Fibroblast of villous mesenchyme (primary cell): ENCODE measurements at regions not wholly inside any gene's neighbourhood (a gene's known extent, or its start where the extent isn't known, plus 50 kb on each side); places are given as distances from the start of the nearest gene placed in this dataset.

Experiments
- DNase-seq: peaks from one replicate; pipeline ENCODE4 v3.0.0-alpha.2; 2010; ENCODE audit warnings: low read depth
- H3K4me3 ChIP-seq: 2 replicates; pipeline ENCODE4 v1.5.1; 2011; ENCODE audit warnings: low read depth, mild to moderate bottlenecking, low read length
- TF ChIP-seq, protein P1 (sequence below): IDR thresholded peaks from 2 replicates; pipeline ENCODE4 v1.5.1; 2012; ENCODE audit warnings: low read depth, mild to moderate bottlenecking, low read length; ENCODE audit not compliant: insufficient read depth

DNA sequence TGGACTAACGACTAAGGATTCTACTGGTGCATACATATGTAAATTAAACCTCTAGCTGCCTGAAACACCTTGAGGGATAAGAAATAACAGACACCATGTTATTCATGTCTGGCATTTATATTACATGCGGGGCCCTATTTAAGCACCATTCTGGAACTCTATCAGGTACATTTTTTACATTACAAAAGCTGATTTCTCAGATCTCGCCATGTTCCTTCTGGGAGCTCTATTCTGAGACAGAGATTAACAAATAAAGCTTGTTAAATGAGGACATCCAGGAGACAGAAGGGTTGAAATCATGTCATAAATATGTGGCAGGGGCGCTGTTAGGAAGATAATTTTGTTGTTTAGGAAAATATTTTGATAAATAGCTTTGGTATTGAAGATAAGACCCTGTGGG lies 93.4 kb upstream of the SLIT3 start:
- no peak for DNase-seq
- TF ChIP-seq, protein P1, sequence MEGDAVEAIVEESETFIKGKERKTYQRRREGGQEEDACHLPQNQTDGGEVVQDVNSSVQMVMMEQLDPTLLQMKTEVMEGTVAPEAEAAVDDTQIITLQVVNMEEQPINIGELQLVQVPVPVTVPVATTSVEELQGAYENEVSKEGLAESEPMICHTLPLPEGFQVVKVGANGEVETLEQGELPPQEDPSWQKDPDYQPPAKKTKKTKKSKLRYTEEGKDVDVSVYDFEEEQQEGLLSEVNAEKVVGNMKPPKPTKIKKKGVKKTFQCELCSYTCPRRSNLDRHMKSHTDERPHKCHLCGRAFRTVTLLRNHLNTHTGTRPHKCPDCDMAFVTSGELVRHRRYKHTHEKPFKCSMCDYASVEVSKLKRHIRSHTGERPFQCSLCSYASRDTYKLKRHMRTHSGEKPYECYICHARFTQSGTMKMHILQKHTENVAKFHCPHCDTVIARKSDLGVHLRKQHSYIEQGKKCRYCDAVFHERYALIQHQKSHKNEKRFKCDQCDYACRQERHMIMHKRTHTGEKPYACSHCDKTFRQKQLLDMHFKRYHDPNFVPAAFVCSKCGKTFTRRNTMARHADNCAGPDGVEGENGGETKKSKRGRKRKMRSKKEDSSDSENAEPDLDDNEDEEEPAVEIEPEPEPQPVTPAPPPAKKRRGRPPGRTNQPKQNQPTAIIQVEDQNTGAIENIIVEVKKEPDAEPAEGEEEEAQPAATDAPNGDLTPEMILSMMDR: no peak
- H3K4me3 ChIP-seq: no peak overlapping the region

DNA sequence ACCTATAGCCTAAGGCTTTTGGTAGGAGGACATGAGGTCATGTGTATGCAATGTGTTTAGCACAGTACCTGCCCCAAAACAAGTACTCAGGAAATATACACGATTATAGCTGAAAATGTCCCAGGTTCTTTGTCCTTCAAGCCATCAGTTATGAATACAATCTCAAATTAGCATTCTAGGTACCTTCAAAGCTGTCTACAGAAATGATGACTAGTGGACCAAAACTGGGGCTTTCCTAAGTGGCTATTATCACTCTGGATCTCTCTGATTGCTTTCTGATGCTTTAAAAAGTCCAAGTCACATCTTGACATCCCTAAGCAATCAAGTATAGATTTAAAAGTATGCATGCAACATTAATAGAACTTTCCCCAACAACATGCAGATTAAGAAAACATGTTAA lies 93.0 kb upstream of the SLIT3 start:
- TF ChIP-seq, protein P1: no peak
- no peak overlapping the region for H3K4me3 ChIP-seq
- no peak for DNase-seq

DNA sequence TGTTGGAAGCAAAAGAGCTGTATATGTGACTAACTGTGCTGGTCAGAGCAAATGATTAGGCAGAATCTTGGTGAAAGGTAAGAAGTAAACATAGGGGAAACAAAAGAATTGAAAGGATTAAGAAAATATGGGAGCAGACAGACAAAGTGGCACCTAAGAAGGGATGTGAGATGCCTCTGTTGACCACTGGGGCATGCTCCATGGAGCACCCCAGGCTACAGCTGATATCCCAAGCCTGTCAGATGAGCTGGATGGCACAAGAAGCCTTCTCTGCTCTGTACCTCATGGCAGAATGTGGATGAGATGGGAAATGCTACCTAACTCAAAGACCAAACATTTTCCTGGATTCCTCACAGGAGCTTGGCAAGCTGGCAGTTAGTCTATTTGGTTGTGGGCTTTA lies 89.3 kb upstream of the SLIT3 start:
- H3K4me3 ChIP-seq: no peak overlapping the region
- TF ChIP-seq, protein P1: no peak
- DNase-seq: no peak

DNA sequence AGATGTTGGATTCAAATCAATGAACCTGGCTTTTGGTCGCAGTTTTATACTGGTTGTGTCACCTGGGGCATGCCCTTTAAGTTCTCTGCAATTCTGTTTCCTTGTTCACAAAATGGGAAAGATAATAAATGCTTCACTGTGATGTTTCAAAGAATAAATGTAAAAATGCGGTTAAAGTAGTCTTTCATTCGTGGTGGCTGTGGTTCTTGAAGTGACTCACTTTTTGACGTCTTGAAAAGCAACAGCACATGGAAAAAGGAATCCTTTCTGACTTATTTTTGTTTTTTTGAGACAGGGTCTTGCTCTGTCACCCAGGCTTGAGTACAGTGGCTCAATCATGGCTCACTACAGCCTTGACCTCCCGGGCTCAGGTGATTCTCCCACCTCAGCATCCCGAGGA lies 88.4 kb upstream of the SLIT3 start:
- H3K4me3 ChIP-seq: no peak overlapping the region
- TF ChIP-seq, protein P1: no peak
- no peak for DNase-seq

DNA sequence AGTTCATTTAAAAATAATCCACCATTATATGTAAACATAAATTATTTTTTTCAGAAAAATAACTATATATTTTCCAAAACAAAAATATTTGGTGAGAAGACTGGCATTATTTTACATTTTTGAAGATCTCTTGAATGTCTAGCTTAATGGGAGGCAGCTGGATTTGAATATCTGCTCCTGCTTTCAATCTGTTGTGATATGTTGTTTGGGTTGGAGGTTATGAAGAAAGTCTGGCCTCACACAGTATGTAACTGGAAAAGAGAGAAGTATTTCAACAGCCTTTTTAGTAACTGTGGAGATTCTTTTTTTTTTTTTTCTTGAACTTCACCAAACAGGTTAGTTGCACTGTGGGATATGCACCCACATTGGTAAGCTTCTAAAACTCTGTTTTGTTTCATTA lies 84.7 kb upstream of the SLIT3 start:
- TF ChIP-seq, protein P1: no peak
- no peak for DNase-seq
- H3K4me3 ChIP-seq: no peak overlapping the region

DNA sequence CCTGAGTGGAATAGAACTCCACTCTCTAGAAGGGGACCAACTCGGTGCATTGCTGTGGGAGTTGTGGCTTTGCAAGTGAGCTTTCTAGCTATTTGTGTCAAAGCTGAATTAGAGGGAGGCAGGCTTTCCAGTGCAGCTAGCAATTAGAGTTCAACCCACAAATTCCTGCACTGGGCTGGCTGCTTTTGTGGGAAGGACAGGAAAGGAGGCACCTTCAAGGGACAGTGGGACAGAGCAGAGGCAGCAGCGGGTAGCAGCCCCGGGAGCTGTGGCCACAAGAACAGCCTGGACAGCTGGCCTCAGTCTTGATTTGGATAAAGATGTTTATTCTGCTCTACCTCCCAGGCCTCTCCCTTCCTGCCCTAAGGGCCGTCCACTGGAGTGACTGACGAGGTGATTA lies 83.7 kb upstream of the SLIT3 start:
- TF ChIP-seq, protein P1: no peak
- no peak overlapping the region for H3K4me3 ChIP-seq
- DNase-seq: no peak

DNA sequence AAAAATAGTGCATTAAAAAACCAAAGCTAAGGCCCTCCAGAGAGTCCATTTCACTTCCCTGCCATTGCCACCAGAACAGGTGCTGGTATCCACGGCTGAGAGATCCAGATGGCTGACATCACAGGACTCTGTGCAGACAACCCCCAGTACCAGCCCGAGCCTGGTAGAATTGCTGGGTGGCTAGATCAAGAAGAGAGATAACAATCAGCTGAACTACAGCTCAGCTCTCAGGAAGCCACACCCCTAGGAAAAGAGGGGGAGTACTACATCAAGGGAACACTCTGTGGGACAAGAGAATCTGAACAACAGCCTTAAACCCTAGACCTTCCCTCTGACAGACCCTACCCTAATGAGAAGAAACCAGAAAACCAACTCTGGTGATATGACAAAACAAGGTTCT lies 73.8 kb upstream of the SLIT3 start:
- peak; percentile 6 for DNase-seq
- TF ChIP-seq, protein P1: no peak
- H3K4me3 ChIP-seq: no peak overlapping the region
